ENCODE measurements at regions not wholly inside any gene's neighbourhood (a gene's known extent, or its start where the extent isn't known, plus 50 kb on each side); places are given as distances from the start of the nearest gene placed in this dataset.

DNA sequence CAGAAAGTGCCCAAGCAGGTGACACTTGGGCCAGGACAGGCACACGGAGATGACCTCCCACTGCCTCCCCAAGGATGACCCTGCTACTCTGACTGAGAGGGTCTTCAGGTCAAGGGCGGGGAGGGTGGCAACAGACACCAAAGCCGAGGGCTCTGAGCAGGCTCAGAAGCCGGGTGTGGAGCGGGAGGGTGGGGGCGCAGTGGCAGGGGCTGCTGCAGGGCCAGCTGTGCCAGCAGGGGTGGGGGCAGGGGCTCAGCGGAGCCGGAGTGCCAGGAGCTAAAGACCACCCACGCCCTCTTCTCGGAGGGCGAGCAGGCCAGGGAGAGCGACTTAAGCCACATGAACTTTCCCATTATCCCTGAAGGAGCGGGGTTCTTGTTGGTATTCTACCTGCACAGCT is 93.3 kb upstream of the MBOAT2 start:
- H3K36me3 Mint-ChIP-seq (ENCODE audit: insufficient read depth, unreplicated experiment): no peaks in the 10 kb centered on the region
- ChIA-PET CTCF (interaction anchor here (0.5 kb wide), 1 partner anchor 16 kb away, joined by 3 read pairs; no protein-coding TSS in a partner anchor), POLR2A (no interaction called here)
- no peak overlapping the region for H3K4me3 Mint-ChIP-seq (ENCODE audit: unreplicated experiment)
- H3K27ac Mint-ChIP-seq (ENCODE audit: low read depth, unreplicated experiment): no peak overlapping the region
- H3K9me3 Mint-ChIP-seq (ENCODE audit: unreplicated experiment): no peaks in the 10 kb centered on the region
- peaks cover 8% of the 10 kb centered on the region for H3K4me1 Mint-ChIP-seq (ENCODE audit: insufficient read depth, unreplicated experiment)
- no peak for DNase-seq (ENCODE audit: unreplicated experiment)
- TF ChIP-seq CTCF (IDR thresholded peaks at IDR 0.05; ENCODE audit: unreplicated experiment): no peak
- H3K27me3 Mint-ChIP-seq (ENCODE audit: insufficient read depth, unreplicated experiment): no peaks in the 10 kb centered on the region
- BruUV-seq (replicated peaks): no TSS peak
- intact Hi-C loops (cut with micrococcal nuclease): no loop called here

- no peak overlapping the region for H3K4me3 Mint-ChIP-seq (ENCODE audit: unreplicated experiment)
- TF ChIP-seq CTCF (IDR thresholded peaks at IDR 0.05; ENCODE audit: unreplicated experiment): no peak
- ChIA-PET POLR2A (no interaction called here), CTCF (interaction anchor here (0.6 kb wide), 1 partner anchor 104 kb away, joined by 5 read pairs; no protein-coding TSS in a partner anchor)
- H3K9me3 Mint-ChIP-seq (ENCODE audit: unreplicated experiment): no peaks in the 10 kb centered on the region
- H3K27me3 Mint-ChIP-seq (ENCODE audit: insufficient read depth, unreplicated experiment): no peaks in the 10 kb centered on the region
- H3K36me3 Mint-ChIP-seq (ENCODE audit: insufficient read depth, unreplicated experiment): no peaks in the 10 kb centered on the region
- BruUV-seq (replicated peaks): no TSS peak
- no peak for DNase-seq (ENCODE audit: unreplicated experiment)
- peaks cover 8% of the 10 kb centered on the region for H3K4me1 Mint-ChIP-seq (ENCODE audit: insufficient read depth, unreplicated experiment)
- H3K27ac Mint-ChIP-seq (ENCODE audit: low read depth, unreplicated experiment): no peak overlapping the region
- intact Hi-C loops (cut with micrococcal nuclease): no loop called here
Observed at GRCh38 chr2:9095690-9096089, 92.2 kb upstream of the MBOAT2 start.

DNA sequence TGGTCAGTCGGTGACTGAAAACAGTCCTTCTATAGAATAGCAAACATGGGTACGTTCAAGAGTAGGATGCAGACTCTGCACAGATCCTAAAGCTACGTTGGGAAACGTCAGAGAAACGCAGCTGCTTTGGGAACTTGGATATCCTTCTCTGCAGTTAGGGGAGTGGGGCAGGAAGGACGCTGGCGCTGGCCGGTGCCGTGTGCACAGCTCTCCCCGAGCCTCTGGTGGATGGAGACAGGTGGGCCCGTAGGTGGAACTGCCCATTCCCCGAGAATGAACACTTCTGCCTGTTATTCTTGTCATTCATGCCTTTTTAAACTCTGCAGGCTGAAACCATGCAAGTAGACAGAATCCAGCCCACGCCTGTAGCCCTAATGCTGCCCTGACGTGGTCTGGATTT is 91.7 kb upstream of the MBOAT2 start:
- no TSS peak for BruUV-seq (replicated peaks)
- Mint-ChIP-seq H3K36me3 (ENCODE audit: insufficient read depth, unreplicated experiment) (no peaks in the 10 kb centered on the region), H3K4me3 (ENCODE audit: unreplicated experiment) (no peak overlapping the region), H3K27ac (ENCODE audit: low read depth, unreplicated experiment) (no peak overlapping the region), H3K4me1 (ENCODE audit: insufficient read depth, unreplicated experiment) (peaks cover 8% of the 10 kb centered on the region), H3K27me3 (ENCODE audit: insufficient read depth, unreplicated experiment) (no peaks in the 10 kb centered on the region), H3K9me3 (ENCODE audit: unreplicated experiment) (no peaks in the 10 kb centered on the region)
- intact Hi-C loops (cut with micrococcal nuclease): no loop called here
- ChIA-PET CTCF (interaction anchor here (0.6 kb wide), 1 partner anchor 104 kb away, joined by 5 read pairs; no protein-coding TSS in a partner anchor), POLR2A (no interaction called here)
- no peak for DNase-seq (ENCODE audit: unreplicated experiment)
- no peak for TF ChIP-seq CTCF (IDR thresholded peaks at IDR 0.05; ENCODE audit: unreplicated experiment)

DNA sequence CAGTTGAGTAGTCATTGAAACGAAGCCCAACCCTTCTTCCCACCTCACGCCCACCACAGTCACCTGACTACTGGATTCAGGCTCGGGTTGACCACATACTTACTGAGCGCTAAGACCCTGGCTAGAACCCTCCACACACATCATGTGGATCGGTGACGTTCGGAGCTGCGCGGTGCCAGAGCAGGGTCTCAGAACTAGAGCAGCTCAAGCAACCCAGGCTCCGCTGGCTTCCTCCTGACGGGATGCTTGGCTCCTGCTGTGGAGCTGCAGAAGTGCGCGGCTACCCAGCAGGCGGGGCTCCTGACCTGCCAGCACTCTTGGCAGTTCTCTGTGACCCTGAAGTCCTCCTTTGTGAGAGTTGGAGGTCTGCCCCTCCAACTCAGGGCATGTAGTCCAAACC is 90.6 kb upstream of the MBOAT2 start:
- Mint-ChIP-seq H3K27me3 (ENCODE audit: insufficient read depth, unreplicated experiment) (no peaks in the 10 kb centered on the region), H3K4me1 (ENCODE audit: insufficient read depth, unreplicated experiment) (peaks cover 8% of the 10 kb centered on the region), H3K4me3 (ENCODE audit: unreplicated experiment) (no peak overlapping the region), H3K36me3 (ENCODE audit: insufficient read depth, unreplicated experiment) (no peaks in the 10 kb centered on the region), H3K27ac (ENCODE audit: low read depth, unreplicated experiment) (no peak overlapping the region), H3K9me3 (ENCODE audit: unreplicated experiment) (no peaks in the 10 kb centered on the region)
- no TSS peak for BruUV-seq (replicated peaks)
- ChIA-PET POLR2A (no interaction called here), CTCF (interaction anchor here (0.6 to 0.7 kb wide), 2 partner anchors 220 to 293 kb away, joined by 3 to 4 read pairs; no protein-coding TSS in a partner anchor)
- no peak for TF ChIP-seq CTCF (IDR thresholded peaks at IDR 0.05; ENCODE audit: unreplicated experiment)
- no peak for DNase-seq (ENCODE audit: unreplicated experiment)
- intact Hi-C loops (cut with micrococcal nuclease): no loop called here

All from MCF 10A (cell line).